ENCODE measurements at regions not wholly inside any gene's neighbourhood (a gene's known extent, or its start where the extent isn't known, plus 50 kb on each side); places are given as distances from the start of the nearest gene placed in this dataset.

- no peak for TF ChIP-seq MAFK (IDR thresholded peaks at IDR 0.05; ENCODE audit: partially characterized antibody)
- no peak for TF ChIP-seq SREBF2 (IDR thresholded peaks at IDR 0.05)
- TF ChIP-seq CEBPB (IDR thresholded peaks at IDR 0.05), result no peak
- no peak for TF ChIP-seq FOSB (CRISPR knock-in tag; IDR thresholded peaks at IDR 0.05)
- TF ChIP-seq PHF8 (IDR thresholded peaks at IDR 0.05; ENCODE audit: borderline replicate concordance, low read depth), result no peak
These were observed 479.1 kb upstream of the NRXN1 start (continued) for GRCh38 chr2:51511002-51511401.

- DNase-seq (ENCODE audit: low read depth in 1 of 2, low spot score in 1 of 2), result no peak
- FAIRE-seq, result no peak
- Histone ChIP-seq H3K4me2 (no peak overlapping the region), H3K4me1 (no peaks in the 10 kb centered on the region), H3K27ac (no peak overlapping the region), H3K4me3 (no peak overlapping the region), H3K9me3 (peaks cover 14% of the 10 kb centered on the region; the same call in 2 of the 3 replicates)
- WGBS (ENCODE audit: missing lambda C conversion rate), result 17% methylated on average over 3 of the region's 3 CpGs
- CTCF ChIA-PET, result no interaction called here
- no peak for ATAC-seq
- POLR2A ChIA-PET, result no interaction called here
- TF ChIP-seq GATA3 (IDR thresholded peaks at IDR 0.05; ENCODE audit: borderline replicate concordance), result no peak
These were observed 478.4 kb upstream of the NRXN1 start for GRCh38 chr2:51510303-51510702.

- 21% methylated on average over 4 of the region's 4 CpGs for WGBS (ENCODE audit: missing lambda C conversion rate)
- Histone ChIP-seq H3K4me1 (no peaks in the 10 kb centered on the region), H3K4me3 (no peak overlapping the region), H3K27ac (no peak overlapping the region), H3K4me2 (no peak overlapping the region), H3K9me3 (peaks cover 12% of the 10 kb centered on the region; the same call in 1 of the 3 replicates)
- ATAC-seq, result no peak
- ChIA-PET CTCF (interaction anchor here (0.7 kb wide), 1 partner anchor 184 kb away, joined by 3 read pairs; no protein-coding TSS in a partner anchor), POLR2A (no interaction called here)
- peak in 1 of 2 experiments; percentile 10 for DNase-seq (ENCODE audit: low read depth in 1 of 2, low spot score in 1 of 2)
- FAIRE-seq, result no peak
- TF ChIP-seq HES2 (IDR thresholded peaks at IDR 0.05) (no peak), ATOH8 (CRISPR knock-in tag; IDR thresholded peaks at IDR 0.05; ENCODE audit: low read depth) (no peak), ZFP36 (IDR thresholded peaks at IDR 0.05; ENCODE audit: borderline replicate concordance, partially characterized antibody) (no peak), MAZ (IDR thresholded peaks at IDR 0.05; ENCODE audit: borderline replicate concordance, low read depth, low read length) (no peak), ZC3H11A (IDR thresholded peaks at IDR 0.05) (no peak), HOXB13 (CRISPR knock-in tag; IDR thresholded peaks at IDR 0.05; ENCODE audit: low read depth) (no peak), CBX2 (IDR thresholded peaks at IDR 0.05; ENCODE audit: borderline replicate concordance, low read depth) (no peak), RARB (CRISPR knock-in tag; IDR thresholded peaks at IDR 0.05) (no peak), KDM5A (IDR thresholded peaks at IDR 0.05) (no peak), HMGXB4 (CRISPR knock-in tag; IDR thresholded peaks at IDR 0.05; ENCODE audit: borderline replicate concordance) (no peak), ZNF302 (CRISPR knock-in tag; IDR thresholded peaks at IDR 0.05) (no peak), POLR2AphosphoS2 (conservative IDR thresholded peaks at IDR 0.05; ENCODE audit: low read length) (no peak), CEBPB (IDR thresholded peaks at IDR 0.05) (no peak), EP300 (IDR thresholded peaks at IDR 0.05) (no peak), POLR2A (IDR thresholded peaks at IDR 0.05; ENCODE audit: low read length) (no peak), NR3C1 (IDR thresholded peaks at IDR 0.05) (no peak), JUN (IDR thresholded peaks at IDR 0.05) (no peak), RCOR1 (IDR thresholded peaks at IDR 0.05; ENCODE audit: low read depth, low read length) (no peak)
These were observed 473.6 kb upstream of the NRXN1 start for GRCh38 chr2:51505533-51505932.

Data from A549 (cell line).